ENCODE measurements at regions not wholly inside any gene's neighbourhood (a gene's known extent, or its start where the extent isn't known, plus 50 kb on each side); places are given as distances from the start of the nearest gene placed in this dataset.

GRCh38 chr13:109606520-109606919 lies 179.9 kb downstream of the IRS2 start:
- peaks cover 4% of the 10 kb centered on the region for H3K27me3 Mint-ChIP-seq
- ATAC-seq (ENCODE audit: poor library complexity): no peak
- no peak overlapping the region for H3K4me3 ChIP-seq (ENCODE audit: low read length)
- POLR2A ChIA-PET: no interaction called here
- no peak for DNase-seq
- H3K9me3 ChIP-seq (ENCODE audit: control insufficient read depth in 1 of 2, insufficient read depth in 1 of 2, low read length in 2 of 2): no peaks in the 10 kb centered on the region
- no peaks in the 10 kb centered on the region for H3K4me1 ChIP-seq (ENCODE audit: insufficient read depth, low read length)
- H3K9me3 Mint-ChIP-seq: no peaks in the 10 kb centered on the region
- TF ChIP-seq CTCF (IDR thresholded peaks at IDR 0.05): no peak
- H3K36me3 Mint-ChIP-seq (ENCODE audit: low read depth): no peaks in the 10 kb centered on the region
- H3K27ac ChIP-seq (ENCODE audit: low read depth in 1 of 2, low read length in 2 of 2): no peak overlapping the region
- no peaks in the 10 kb centered on the region for H3K27me3 ChIP-seq (ENCODE audit: control insufficient read depth in 1 of 2, insufficient read depth in 2 of 2, low read length in 2 of 2)
- H3K4me3 Mint-ChIP-seq: no peak overlapping the region
- no peaks in the 10 kb centered on the region for H3K4me1 Mint-ChIP-seq (ENCODE audit: low read depth)
- H3K36me3 ChIP-seq (ENCODE audit: insufficient read depth, low read length): no peaks in the 10 kb centered on the region
- H3K27ac Mint-ChIP-seq: no peak overlapping the region
- CTCF ChIA-PET: no interaction called here
- intact Hi-C loops (cut with DNase I, micrococcal nuclease): no loop called here

GRCh38 chr13:109605846-109606245 lies 180.5 kb downstream of the IRS2 start:
- Histone ChIP-seq H3K27me3 (ENCODE audit: control insufficient read depth in 1 of 2, insufficient read depth in 2 of 2, low read length in 2 of 2) (no peaks in the 10 kb centered on the region), H3K9me3 (ENCODE audit: control insufficient read depth in 1 of 2, insufficient read depth in 1 of 2, low read length in 2 of 2) (no peaks in the 10 kb centered on the region), H3K4me1 (ENCODE audit: insufficient read depth, low read length) (no peaks in the 10 kb centered on the region), H3K27ac (ENCODE audit: low read depth in 1 of 2, low read length in 2 of 2) (no peak overlapping the region), H3K4me3 (ENCODE audit: low read length) (no peak overlapping the region), H3K36me3 (ENCODE audit: insufficient read depth, low read length) (no peaks in the 10 kb centered on the region)
- no peak for TF ChIP-seq CTCF (IDR thresholded peaks at IDR 0.05)
- Mint-ChIP-seq H3K9me3 (no peaks in the 10 kb centered on the region), H3K36me3 (ENCODE audit: low read depth) (no peaks in the 10 kb centered on the region), H3K27me3 (peaks cover 4% of the 10 kb centered on the region), H3K4me3 (no peak overlapping the region), H3K27ac (no peak overlapping the region), H3K4me1 (ENCODE audit: low read depth) (no peaks in the 10 kb centered on the region)
- POLR2A ChIA-PET: no interaction called here
- DNase-seq (no peak), ATAC-seq (ENCODE audit: poor library complexity) (no peak)
- intact Hi-C loops (cut with DNase I, micrococcal nuclease): no loop called here
- CTCF ChIA-PET: no interaction called here

- ATAC-seq (ENCODE audit: poor library complexity): no peak
- H3K27ac ChIP-seq (ENCODE audit: low read depth in 1 of 2, low read length in 2 of 2): no peak overlapping the region
- H3K9me3 ChIP-seq (ENCODE audit: control insufficient read depth in 1 of 2, insufficient read depth in 1 of 2, low read length in 2 of 2): no peaks in the 10 kb centered on the region
- no peaks in the 10 kb centered on the region for H3K36me3 ChIP-seq (ENCODE audit: insufficient read depth, low read length)
- H3K27me3 Mint-ChIP-seq: peaks cover 4% of the 10 kb centered on the region
- H3K4me1 ChIP-seq (ENCODE audit: insufficient read depth, low read length): no peaks in the 10 kb centered on the region
- TF ChIP-seq CTCF (IDR thresholded peaks at IDR 0.05): no peak
- ChIA-PET CTCF (no interaction called here), POLR2A (no interaction called here)
- H3K4me1 Mint-ChIP-seq (ENCODE audit: low read depth): no peaks in the 10 kb centered on the region
- H3K27me3 ChIP-seq (ENCODE audit: control insufficient read depth in 1 of 2, insufficient read depth in 2 of 2, low read length in 2 of 2): peaks cover 0 to 2% of the 10 kb centered on the region in 2 experiments
- H3K36me3 Mint-ChIP-seq (ENCODE audit: low read depth): no peaks in the 10 kb centered on the region
- H3K4me3 Mint-ChIP-seq: no peak overlapping the region
- no peak for DNase-seq
- intact Hi-C loops (cut with DNase I, micrococcal nuclease): no loop called here
- no peak overlapping the region for H3K27ac Mint-ChIP-seq
- no peaks in the 10 kb centered on the region for H3K9me3 Mint-ChIP-seq
- H3K4me3 ChIP-seq (ENCODE audit: low read length): no peak overlapping the region
Observed at GRCh38 chr13:109604894-109605293, 181.5 kb downstream of the IRS2 start.

Measured in CD4-positive, alpha-beta T cell (primary cell).